Breast epithelium (tissue), 3 donors: ENCODE measurements at regions not wholly inside any gene's neighbourhood (a gene's known extent, or its start where the extent isn't known, plus 50 kb on each side); places are given as distances from the start of the nearest gene placed in this dataset.

Source experiments
- CTCF ChIP-seq, 3 donors: fragments of 450-650 bp; IDR thresholded peaks; one replicate each; pipeline ENCODE4 v1.5.1; 2016 to 2017; ENCODE audit warnings: antibody characterized with exemption in 3 of 3, mild to moderate bottlenecking in 3 of 3, moderate library complexity in 3 of 3
- POLR2AphosphoS5 ChIP-seq, 3 donors: sonication (generic); formaldehyde crosslinking; IDR thresholded peaks; one replicate each; pipeline ENCODE4 v1.6.1; 2017; ENCODE audit warnings: antibody characterized with exemption in 3 of 3

- TF ChIP-seq CTCF (IDR thresholded peaks at IDR 0.05): no peak
- no peak for TF ChIP-seq POLR2AphosphoS5 (IDR thresholded peaks at IDR 0.05)
Measured at GRCh38 chr4:126871810-126872209, 760.9 kb upstream of the INTU start.
